ENCODE measurements at regions not wholly inside any gene's neighbourhood (a gene's known extent, or its start where the extent isn't known, plus 50 kb on each side); places are given as distances from the start of the nearest gene placed in this dataset.

DNA sequence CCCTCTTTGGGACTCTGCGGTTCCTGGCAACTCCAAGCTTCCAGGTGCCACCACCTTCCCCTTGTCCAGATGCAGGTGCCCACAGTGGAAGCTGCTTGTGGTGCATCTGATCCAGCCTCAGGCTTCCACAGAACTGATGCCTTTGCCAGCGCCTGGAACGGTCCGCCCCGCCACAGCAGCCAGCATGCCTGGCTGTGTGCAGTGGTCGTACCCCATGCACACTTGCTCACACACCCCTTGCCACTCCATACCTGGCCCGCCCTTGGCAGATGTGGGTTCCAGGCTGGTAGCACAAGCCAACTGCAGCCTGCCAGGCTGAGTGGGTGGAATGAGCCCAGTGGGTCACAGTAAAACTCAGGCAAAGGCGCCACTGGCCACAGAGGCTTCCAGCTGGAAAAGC, 240.5 kb downstream of the PPP4R3C start:
- TF ChIP-seq SP1 (IDR thresholded peaks at IDR 0.05) (no peak), BHLHE40 (IDR thresholded peaks at IDR 0.05; ENCODE audit: borderline replicate concordance) (no peak), NFRKB (IDR thresholded peaks at IDR 0.05) (no peak), FOXM1 (IDR thresholded peaks at IDR 0.05; ENCODE audit: borderline replicate concordance) (no peak), FOXK2 (IDR thresholded peaks at IDR 0.05) (no peak), FOXA1 (IDR thresholded peaks at IDR 0.05) (no peak), SUZ12 (IDR thresholded peaks at IDR 0.05) (no peak), ZNF384 (IDR thresholded peaks at IDR 0.05) (no peak), HDGF (IDR thresholded peaks at IDR 0.05; ENCODE audit: borderline replicate concordance) (no peak), TARDBP (IDR thresholded peaks at IDR 0.05) (no peak), CTBP1 (IDR thresholded peaks at IDR 0.05; ENCODE audit: borderline replicate concordance) (no peak), L3MBTL2 (conservative IDR thresholded peaks at IDR 0.05) (no peak)
- TF ChIP-seq, protein P1, sequence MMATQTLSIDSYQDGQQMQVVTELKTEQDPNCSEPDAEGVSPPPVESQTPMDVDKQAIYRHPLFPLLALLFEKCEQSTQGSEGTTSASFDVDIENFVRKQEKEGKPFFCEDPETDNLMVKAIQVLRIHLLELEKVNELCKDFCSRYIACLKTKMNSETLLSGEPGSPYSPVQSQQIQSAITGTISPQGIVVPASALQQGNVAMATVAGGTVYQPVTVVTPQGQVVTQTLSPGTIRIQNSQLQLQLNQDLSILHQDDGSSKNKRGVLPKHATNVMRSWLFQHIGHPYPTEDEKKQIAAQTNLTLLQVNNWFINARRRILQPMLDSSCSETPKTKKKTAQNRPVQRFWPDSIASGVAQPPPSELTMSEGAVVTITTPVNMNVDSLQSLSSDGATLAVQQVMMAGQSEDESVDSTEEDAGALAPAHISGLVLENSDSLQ (IDR thresholded peaks at IDR 0.05), result no peak

Data from HEK293T (cell line).